GM21526 (cell line): ENCODE measurements at regions not wholly inside any gene's neighbourhood (a gene's known extent, or its start where the extent isn't known, plus 50 kb on each side); places are given as distances from the start of the nearest gene placed in this dataset.

ENCODE experiments used
- ATAC-seq: cut with Tn5 transposase; IDR thresholded peaks from one replicate; pipeline ENCODE4 v1.9.1; 2021; ENCODE audit warnings: moderate library complexity; ENCODE audit not compliant: unreplicated experiment, low FRiP score

GRCh38 chr2:3005859-3006501 lies 371.6 kb downstream of the EIPR1 start:
- no peak for ATAC-seq

DNA sequence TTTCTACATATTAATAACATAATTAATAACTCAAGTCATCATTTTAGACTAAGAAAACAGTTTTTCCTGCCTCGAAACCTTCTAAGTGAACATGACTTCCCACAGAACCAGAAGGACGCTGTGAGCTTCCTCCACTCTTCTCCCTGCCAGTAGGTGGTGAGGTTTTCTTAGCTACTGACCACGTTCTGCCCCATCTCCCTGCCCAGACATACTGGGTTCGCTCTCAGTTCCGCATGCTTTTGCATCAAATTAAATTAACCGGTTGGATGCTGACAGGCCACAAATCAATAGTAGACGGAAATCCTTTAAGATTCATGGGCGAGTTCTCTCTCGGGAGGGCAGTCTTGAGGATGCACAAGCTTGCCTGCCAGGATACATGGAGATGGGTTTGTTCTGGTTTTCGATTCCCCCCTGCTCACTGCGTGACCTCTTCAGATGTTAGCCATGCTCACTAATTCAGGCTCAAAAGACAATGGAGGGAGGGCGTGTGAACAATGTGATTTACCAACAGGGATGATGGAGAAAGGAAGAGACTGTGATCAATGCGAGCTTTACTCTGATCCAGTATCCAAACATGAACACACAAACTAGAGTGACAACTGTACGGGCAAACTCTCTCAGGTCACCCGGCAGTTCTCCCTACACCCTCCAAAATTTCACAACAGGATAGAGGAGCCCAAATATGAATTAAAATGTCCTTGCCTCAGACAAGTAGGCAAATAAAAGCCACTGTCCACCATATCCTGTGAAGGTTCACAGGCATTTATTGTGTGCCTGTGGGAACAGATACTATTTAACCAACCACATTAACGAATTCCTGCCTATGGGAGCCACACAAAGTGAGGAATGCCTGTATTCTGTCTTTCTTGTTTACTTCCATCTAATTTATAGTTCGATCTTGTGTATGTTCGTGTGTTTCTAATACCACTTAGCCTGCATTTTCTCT lies 375.7 kb downstream of the EIPR1 start:
- ATAC-seq = no peak

- no peak for ATAC-seq
These were observed 376.6 kb downstream of the EIPR1 start for GRCh38 chr2:3000968-3001367.

GRCh38 chr2:3000125-3000524 lies 377.5 kb downstream of the EIPR1 start:
- ATAC-seq = no peak

- no peak for ATAC-seq
These were observed 378.6 kb downstream of the EIPR1 start for GRCh38 chr2:2998971-2999370.

- no peak for ATAC-seq
These were observed 384.4 kb downstream of the EIPR1 start for GRCh38 chr2:2993172-2993692.

- no peak for ATAC-seq
These were observed 385.0 kb downstream of the EIPR1 start for GRCh38 chr2:2992634-2993033.

DNA sequence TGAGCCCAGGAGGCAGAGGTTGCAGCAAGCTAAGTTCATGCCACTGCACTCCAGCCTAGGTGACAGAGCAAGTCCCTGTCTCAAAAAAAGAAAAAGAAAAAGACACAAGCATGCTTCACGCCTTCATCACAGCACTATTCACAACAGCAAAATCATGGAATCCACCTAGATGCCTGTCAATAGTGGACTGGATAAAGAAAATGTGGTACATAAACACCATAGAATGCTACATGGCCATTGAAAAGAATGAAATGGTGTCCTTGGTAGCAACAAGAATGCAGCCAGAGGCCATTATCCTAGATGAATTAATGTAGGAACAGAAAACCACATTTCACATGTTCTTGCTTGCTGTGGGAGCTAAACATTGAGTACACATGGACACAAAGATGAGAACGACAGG lies 392.6 kb downstream of the EIPR1 start:
- no peak for ATAC-seq

DNA sequence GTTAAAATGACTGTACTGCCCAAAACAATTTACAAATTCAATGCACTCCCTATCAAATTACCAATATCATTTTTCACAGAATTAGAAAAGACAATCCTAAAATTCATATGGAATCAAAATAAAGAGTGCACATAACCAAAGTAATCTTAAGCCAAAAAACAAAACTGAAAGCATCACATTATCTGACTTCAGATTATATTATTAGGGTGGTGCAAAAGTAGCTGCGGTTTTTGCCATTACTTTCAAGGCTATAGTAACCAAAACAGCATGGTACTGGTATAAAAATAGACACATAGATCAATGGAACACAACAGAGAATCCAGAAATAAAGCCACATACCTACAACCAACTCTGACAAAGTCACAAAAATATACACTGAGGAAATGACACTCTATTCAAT lies 396.6 kb downstream of the EIPR1 start:
- no peak for ATAC-seq

DNA sequence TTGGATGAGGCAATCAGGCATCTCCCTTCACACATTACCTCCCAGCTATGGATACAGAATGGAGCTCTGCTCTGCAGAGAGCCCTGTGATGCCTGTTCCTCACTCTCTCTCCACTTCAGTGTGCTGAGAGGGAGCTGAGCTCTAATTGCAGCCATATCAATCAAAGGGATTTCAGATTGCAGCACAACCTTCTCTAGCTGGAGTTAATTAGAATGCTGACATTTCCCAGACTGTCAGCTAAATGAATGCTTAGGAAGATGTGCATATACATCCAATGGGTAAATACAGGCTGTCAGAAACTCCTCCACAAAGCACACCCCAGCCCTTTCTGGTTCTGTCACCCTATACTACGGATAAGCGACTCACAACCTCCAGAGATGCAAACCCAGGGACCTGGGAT lies 402.6 kb downstream of the EIPR1 start:
- ATAC-seq = no peak

GRCh38 chr2:2960441-2961133 lies 417.0 kb downstream of the EIPR1 start:
- no peak for ATAC-seq

DNA sequence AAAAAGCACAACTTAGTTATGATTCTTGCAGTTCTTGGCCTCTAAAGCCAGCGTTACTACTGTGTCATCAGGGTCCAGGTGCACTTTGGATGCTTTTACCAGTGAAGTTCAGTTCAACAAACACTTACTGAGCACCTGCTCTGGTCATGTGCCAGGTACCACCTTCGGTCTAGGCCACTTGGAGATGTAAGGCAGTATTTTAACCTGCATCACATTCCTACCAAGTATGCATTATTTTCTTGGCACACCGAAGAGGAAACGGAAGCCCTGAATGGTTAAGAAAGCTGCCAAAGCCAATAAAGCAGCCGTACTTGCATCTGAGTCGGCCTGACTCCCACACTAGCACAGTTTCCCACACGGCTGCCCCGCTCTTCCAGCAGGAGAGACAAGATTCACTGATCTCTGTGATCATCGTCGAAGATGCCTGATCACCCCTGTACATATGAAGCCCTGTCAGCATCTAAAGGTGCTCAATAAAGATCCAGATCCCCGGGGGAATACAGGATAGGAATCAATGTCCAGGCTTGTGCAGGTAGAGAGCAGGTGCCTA lies 427.1 kb downstream of the EIPR1 start:
- no peak for ATAC-seq

DNA sequence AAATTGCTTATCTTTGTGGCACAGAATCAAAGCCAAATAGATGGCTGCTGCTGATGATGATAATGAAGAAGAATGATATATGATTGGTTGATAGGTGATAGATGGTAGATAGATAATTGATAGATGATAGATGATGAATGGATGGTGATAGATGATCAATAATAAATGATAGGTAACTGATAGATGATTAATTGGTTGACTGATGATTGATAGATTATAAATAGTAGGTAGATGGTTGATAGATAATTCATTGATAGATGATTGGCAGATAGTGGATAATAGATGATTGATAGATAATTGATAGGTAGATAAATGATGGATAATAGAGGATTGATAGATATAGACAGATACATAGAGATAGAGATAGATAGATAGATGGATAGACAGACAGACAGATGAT lies 430.2 kb downstream of the EIPR1 start:
- no peak for ATAC-seq

DNA sequence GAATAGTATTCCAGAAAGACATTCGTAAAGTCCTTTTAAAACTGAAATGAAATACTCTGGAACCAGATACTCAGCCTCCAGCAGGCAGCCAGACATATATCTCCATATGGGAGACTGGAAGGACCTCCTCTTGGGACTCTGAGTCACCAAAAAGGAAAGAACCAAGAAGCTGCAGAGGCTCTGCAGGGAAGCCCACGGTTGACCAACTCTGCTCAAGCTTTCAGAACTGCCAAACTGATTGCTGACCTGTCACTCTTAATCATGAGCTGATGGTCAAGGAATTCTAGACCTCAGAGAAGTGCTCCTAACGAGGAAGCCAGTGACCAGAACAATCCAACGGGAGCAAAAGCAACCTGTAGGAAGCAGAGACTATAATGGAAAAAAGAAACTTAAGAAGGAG lies 434.7 kb downstream of the EIPR1 start:
- no peak for ATAC-seq

GRCh38 chr2:2942225-2942624 lies 435.4 kb downstream of the EIPR1 start:
- ATAC-seq = no peak

- no peak for ATAC-seq
These were observed 436.4 kb downstream of the EIPR1 start for GRCh38 chr2:2941205-2941604.

- ATAC-seq = no peak
These were observed 436.9 kb downstream of the EIPR1 start for GRCh38 chr2:2940702-2941101.

GRCh38 chr2:2940061-2940460 lies 437.6 kb downstream of the EIPR1 start:
- ATAC-seq = no peak

DNA sequence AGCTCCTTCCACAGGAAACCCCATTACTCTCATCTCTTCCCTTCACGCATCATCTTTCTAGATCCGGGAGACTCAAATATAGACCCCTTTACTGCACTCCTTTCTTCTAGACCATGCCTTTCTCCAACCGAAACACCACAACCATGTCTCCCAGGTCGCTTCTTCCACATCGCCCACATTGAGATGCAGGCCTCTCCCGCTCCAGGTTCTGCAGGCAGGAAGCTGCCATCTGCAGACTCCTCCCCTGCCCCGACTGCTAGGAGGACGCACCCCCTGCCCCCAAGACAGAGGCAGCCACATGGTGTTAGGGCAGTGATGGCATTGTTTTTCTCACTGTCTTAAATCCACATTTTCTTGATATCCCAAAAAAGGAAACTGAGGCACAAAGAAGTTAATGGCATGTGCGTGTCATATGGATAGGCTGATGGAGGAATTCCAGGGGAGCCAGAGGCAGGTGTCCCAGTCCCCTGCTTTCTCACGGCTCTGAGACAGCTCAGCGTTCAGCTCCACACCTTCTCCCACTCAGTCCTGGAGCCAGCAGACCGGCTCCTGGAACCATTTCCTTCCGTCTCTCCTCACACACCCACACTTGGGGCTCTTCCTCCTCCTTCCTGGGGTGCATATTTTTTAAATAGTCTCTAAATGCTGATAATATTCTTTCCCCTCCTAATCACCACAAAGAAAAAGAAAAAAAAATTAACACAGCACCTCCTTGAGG lies 438.4 kb downstream of the EIPR1 start:
- no peak for ATAC-seq

DNA sequence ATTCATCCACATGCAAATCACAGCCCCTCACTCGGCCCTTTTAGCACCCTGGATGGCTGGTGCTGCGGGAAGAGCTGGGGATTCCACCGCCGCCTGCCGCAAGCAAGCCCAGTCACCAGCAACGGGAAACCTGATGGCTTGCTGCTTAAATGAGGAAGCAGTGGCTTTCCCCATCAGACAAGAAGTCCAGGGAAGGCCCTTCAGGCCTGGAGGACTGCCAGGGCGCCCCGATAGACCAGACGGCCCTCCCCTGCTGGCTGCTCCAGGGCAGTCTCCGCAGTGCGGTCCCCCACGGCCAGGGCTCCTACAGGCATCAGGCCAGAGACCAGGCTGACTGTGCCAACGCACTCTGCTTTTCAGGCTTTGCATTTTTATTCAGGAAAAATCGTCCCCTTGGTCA lies 439.1 kb downstream of the EIPR1 start:
- ATAC-seq = no peak
